ENCODE measurements at regions not wholly inside any gene's neighbourhood (a gene's known extent, or its start where the extent isn't known, plus 50 kb on each side); places are given as distances from the start of the nearest gene placed in this dataset.
A peak's percentile ranks its signal among the peaks of the same experiment; 100 is the strongest.
"Not testable (repeated sequence)": the region's sequence is repeated elsewhere in the genome, so short reads cannot be mapped to it uniquely, and the experiment has no call there.

- Histone ChIP-seq H3K36me3 (ENCODE audit: insufficient read depth, low read length) (no peaks in the 10 kb centered on the region), H3K4me3 (ENCODE audit: low read length) (no peak overlapping the region), H3K9me3 (ENCODE audit: low read length) (no peaks in the 10 kb centered on the region), H3K27me3 (ENCODE audit: insufficient read depth, low read length, poor library complexity, severe bottlenecking) (no peaks in the 10 kb centered on the region), H3K4me1 (ENCODE audit: insufficient read depth, low read length) (no peaks in the 10 kb centered on the region), H3K27ac (ENCODE audit: low read depth, low read length) (no peak overlapping the region)
- CTCF ChIA-PET: no interaction called here
- POLR2A ChIA-PET: no interaction called here
- Mint-ChIP-seq H3K27ac (no peak overlapping the region), H3K4me1 (no peaks in the 10 kb centered on the region), H3K36me3 (no peaks in the 10 kb centered on the region), H3K4me3 (no peak overlapping the region), H3K27me3 (no peaks in the 10 kb centered on the region), H3K9me3 (peaks cover 2 to 9% (median 5%) of the 10 kb centered on the region in 5 donors)
- no peak for DNase-seq
Measured at GRCh38 chr20:54928564-54928963, 453.2 kb downstream of the DOK5 start.

- ChIA-PET POLR2A (no interaction called here), CTCF (no interaction called here)
- Mint-ChIP-seq H3K4me1 (no peaks in the 10 kb centered on the region), H3K9me3 (peaks cover 0 to 6% (median 4%) of the 10 kb centered on the region in 5 donors), H3K27ac (no peak overlapping the region), H3K27me3 (no peaks in the 10 kb centered on the region), H3K36me3 (no peaks in the 10 kb centered on the region), H3K4me3 (no peak overlapping the region)
- H3K27me3 ChIP-seq (ENCODE audit: insufficient read depth, low read length, poor library complexity, severe bottlenecking): no peaks in the 10 kb centered on the region
- no peaks in the 10 kb centered on the region for H3K9me3 ChIP-seq (ENCODE audit: low read length)
- H3K4me1 ChIP-seq (ENCODE audit: insufficient read depth, low read length): no peaks in the 10 kb centered on the region
- no peaks in the 10 kb centered on the region for H3K36me3 ChIP-seq (ENCODE audit: insufficient read depth, low read length)
- no peak for DNase-seq
- H3K27ac ChIP-seq (ENCODE audit: low read depth, low read length): no peak overlapping the region
- H3K4me3 ChIP-seq (ENCODE audit: low read length): no peak overlapping the region
Measured at GRCh38 chr20:54922636-54923035, 447.2 kb downstream of the DOK5 start.

- H3K9me3 Mint-ChIP-seq: peaks cover 0 to 6% (median 4%) of the 10 kb centered on the region in 5 donors
- Histone ChIP-seq H3K9me3 (ENCODE audit: low read length) (no peaks in the 10 kb centered on the region), H3K4me1 (ENCODE audit: insufficient read depth, low read length) (no peaks in the 10 kb centered on the region), H3K4me3 (ENCODE audit: low read length) (no peak overlapping the region), H3K27me3 (ENCODE audit: insufficient read depth, low read length, poor library complexity, severe bottlenecking) (no peaks in the 10 kb centered on the region), H3K27ac (ENCODE audit: low read depth, low read length) (no peak overlapping the region), H3K36me3 (ENCODE audit: insufficient read depth, low read length) (no peaks in the 10 kb centered on the region)
- no peak overlapping the region for H3K4me3 Mint-ChIP-seq
- H3K4me1 Mint-ChIP-seq: no peaks in the 10 kb centered on the region
- POLR2A ChIA-PET: no interaction called here
- DNase-seq: no peak
- H3K27ac Mint-ChIP-seq: no peak overlapping the region
- CTCF ChIA-PET: no interaction called here
- no peaks in the 10 kb centered on the region for H3K36me3 Mint-ChIP-seq
- H3K27me3 Mint-ChIP-seq: no peaks in the 10 kb centered on the region
Measured at GRCh38 chr20:54922096-54922495, 446.7 kb downstream of the DOK5 start.

GRCh38 chr20:54920491-54920890, 445.1 kb downstream of the DOK5 start:
- ChIA-PET CTCF (no interaction called here), POLR2A (no interaction called here)
- no peaks in the 10 kb centered on the region for H3K27me3 Mint-ChIP-seq
- H3K4me3 Mint-ChIP-seq: no peak overlapping the region
- DNase-seq: no peak
- H3K36me3 Mint-ChIP-seq: no peaks in the 10 kb centered on the region
- no peaks in the 10 kb centered on the region for H3K9me3 ChIP-seq (ENCODE audit: low read length)
- H3K27ac ChIP-seq (ENCODE audit: low read depth, low read length): no peak overlapping the region
- no peak overlapping the region for H3K4me3 ChIP-seq (ENCODE audit: low read length)
- H3K36me3 ChIP-seq (ENCODE audit: insufficient read depth, low read length): no peaks in the 10 kb centered on the region
- no peaks in the 10 kb centered on the region for H3K4me1 Mint-ChIP-seq
- H3K9me3 Mint-ChIP-seq: peaks cover 0 to 8% (median 4%) of the 10 kb centered on the region in 5 donors
- no peaks in the 10 kb centered on the region for H3K4me1 ChIP-seq (ENCODE audit: insufficient read depth, low read length)
- no peaks in the 10 kb centered on the region for H3K27me3 ChIP-seq (ENCODE audit: insufficient read depth, low read length, poor library complexity, severe bottlenecking)
- no peak overlapping the region for H3K27ac Mint-ChIP-seq

GRCh38 chr20:54918993-54919392, 443.6 kb downstream of the DOK5 start:
- H3K36me3 Mint-ChIP-seq; POLR2A ChIA-PET; H3K27me3 ChIP-seq (ENCODE audit: insufficient read depth, low read length, poor library complexity, severe bottlenecking); H3K36me3 ChIP-seq (ENCODE audit: insufficient read depth, low read length); H3K27ac ChIP-seq (ENCODE audit: low read depth, low read length); H3K9me3 ChIP-seq (ENCODE audit: low read length); CTCF ChIA-PET; H3K4me1 Mint-ChIP-seq; H3K27ac Mint-ChIP-seq; DNase-seq; H3K4me1 ChIP-seq (ENCODE audit: insufficient read depth, low read length); H3K9me3 Mint-ChIP-seq; H3K4me3 Mint-ChIP-seq; H3K27me3 Mint-ChIP-seq; H3K4me3 ChIP-seq (ENCODE audit: low read length): not testable (repeated sequence)

- peaks cover 0 to 17% (median 9%) of the 10 kb centered on the region in 5 donors for H3K9me3 Mint-ChIP-seq
- CTCF ChIA-PET: no interaction called here
- no peak overlapping the region for H3K27ac ChIP-seq (ENCODE audit: low read depth, low read length)
- no peak overlapping the region for H3K4me3 Mint-ChIP-seq
- no peaks in the 10 kb centered on the region for H3K27me3 ChIP-seq (ENCODE audit: insufficient read depth, low read length, poor library complexity, severe bottlenecking)
- no peak overlapping the region for H3K27ac Mint-ChIP-seq
- H3K4me1 ChIP-seq (ENCODE audit: insufficient read depth, low read length): no peaks in the 10 kb centered on the region
- POLR2A ChIA-PET: no interaction called here
- no peaks in the 10 kb centered on the region for H3K4me1 Mint-ChIP-seq
- no peaks in the 10 kb centered on the region for H3K9me3 ChIP-seq (ENCODE audit: low read length)
- no peak overlapping the region for H3K4me3 ChIP-seq (ENCODE audit: low read length)
- H3K36me3 ChIP-seq (ENCODE audit: insufficient read depth, low read length): no peaks in the 10 kb centered on the region
- DNase-seq: no peak
- no peaks in the 10 kb centered on the region for H3K27me3 Mint-ChIP-seq
- no peaks in the 10 kb centered on the region for H3K36me3 Mint-ChIP-seq
Measured at GRCh38 chr20:54914995-54915394, 439.6 kb downstream of the DOK5 start.

GRCh38 chr20:54909702-54910101, 434.3 kb downstream of the DOK5 start:
- H3K27ac Mint-ChIP-seq: no peak overlapping the region
- H3K4me1 ChIP-seq (ENCODE audit: insufficient read depth, low read length): no peaks in the 10 kb centered on the region
- DNase-seq: no peak
- no peaks in the 10 kb centered on the region for H3K36me3 Mint-ChIP-seq
- no peaks in the 10 kb centered on the region for H3K4me1 Mint-ChIP-seq
- H3K36me3 ChIP-seq (ENCODE audit: insufficient read depth, low read length): no peaks in the 10 kb centered on the region
- ChIA-PET POLR2A (no interaction called here), CTCF (no interaction called here)
- H3K4me3 Mint-ChIP-seq: no peak overlapping the region
- H3K9me3 ChIP-seq (ENCODE audit: low read length): no peaks in the 10 kb centered on the region
- no peak overlapping the region for H3K4me3 ChIP-seq (ENCODE audit: low read length)
- H3K27ac ChIP-seq (ENCODE audit: low read depth, low read length): no peak overlapping the region
- H3K9me3 Mint-ChIP-seq: peaks cover 3 to 22% (median 8%) of the 10 kb centered on the region in 5 donors
- H3K27me3 ChIP-seq (ENCODE audit: insufficient read depth, low read length, poor library complexity, severe bottlenecking): no peaks in the 10 kb centered on the region
- H3K27me3 Mint-ChIP-seq: no peaks in the 10 kb centered on the region

- H3K36me3 ChIP-seq (ENCODE audit: insufficient read depth, low read length); H3K4me1 Mint-ChIP-seq; H3K27me3 Mint-ChIP-seq; H3K36me3 Mint-ChIP-seq; H3K27me3 ChIP-seq (ENCODE audit: insufficient read depth, low read length, poor library complexity, severe bottlenecking); H3K27ac ChIP-seq (ENCODE audit: low read depth, low read length); H3K4me3 Mint-ChIP-seq; CTCF ChIA-PET; POLR2A ChIA-PET; H3K27ac Mint-ChIP-seq; DNase-seq; H3K4me1 ChIP-seq (ENCODE audit: insufficient read depth, low read length); H3K9me3 ChIP-seq (ENCODE audit: low read length); H3K4me3 ChIP-seq (ENCODE audit: low read length): not testable (repeated sequence)
- H3K9me3 Mint-ChIP-seq: peaks cover 5 to 24% (median 9%) of the 10 kb centered on the region in 5 donors
Measured at GRCh38 chr20:54906134-54906533, 430.7 kb downstream of the DOK5 start.

- CTCF ChIA-PET: no interaction called here
- no peaks in the 10 kb centered on the region for H3K36me3 Mint-ChIP-seq
- Histone ChIP-seq H3K36me3 (ENCODE audit: insufficient read depth, low read length) (no peaks in the 10 kb centered on the region), H3K4me3 (ENCODE audit: low read length) (no peak overlapping the region), H3K9me3 (ENCODE audit: low read length) (no peaks in the 10 kb centered on the region), H3K4me1 (ENCODE audit: insufficient read depth, low read length) (no peaks in the 10 kb centered on the region), H3K27me3 (ENCODE audit: insufficient read depth, low read length, poor library complexity, severe bottlenecking) (no peaks in the 10 kb centered on the region), H3K27ac (ENCODE audit: low read depth, low read length) (no peak overlapping the region)
- POLR2A ChIA-PET: no interaction called here
- DNase-seq: no peak
- peak overlapping the region in 1 of 7 donors; percentile 37 for H3K4me3 Mint-ChIP-seq
- H3K27ac Mint-ChIP-seq: no peak overlapping the region
- H3K27me3 Mint-ChIP-seq: no peaks in the 10 kb centered on the region
- H3K4me1 Mint-ChIP-seq: no peaks in the 10 kb centered on the region
- peaks cover 10 to 23% (median 18%) of the 10 kb centered on the region in 5 donors for H3K9me3 Mint-ChIP-seq
Measured at GRCh38 chr20:54897787-54898186, 422.4 kb downstream of the DOK5 start.

Measured in CD8-positive, alpha-beta memory T cell (primary cell).